Left lung (tissue), 4 donors: ENCODE measurements at regions not wholly inside any gene's neighbourhood (a gene's known extent, or its start where the extent isn't known, plus 50 kb on each side); places are given as distances from the start of the nearest gene placed in this dataset.

Experiments
- ATAC-seq: fragments of 200-7000 bp; cut with Tn5 transposase; one replicate; pipeline ENCODE4 v1.9.1; 2020; ENCODE audit warnings: moderate library complexity
- DNase-seq, 4 donors: peaks; one replicate each; pipeline ENCODE4 v3.0.0-alpha.2; 2013 to 2020
- H3K27ac ChIP-seq, 2 donors: fragments of 200-600 bp; sonication (generic) in 1 of 2; one replicate each; pipeline versions ENCODE4 v1.5.0 to v1.8.0; 2020 to 2021
- H3K27me3 ChIP-seq, 2 donors: fragments of 200-600 bp; sonication (generic) in 1 of 2; one replicate each; pipeline versions ENCODE4 v1.5.0 to v1.8.0; 2020 to 2021
- H3K36me3 ChIP-seq, 2 donors: fragments of 200-600 bp; sonication (generic) in 1 of 2; one replicate each; pipeline versions ENCODE4 v1.5.0 to v1.8.0; 2020 to 2021
- H3K4me1 ChIP-seq, 2 donors: fragments of 200-600 bp; one replicate each; pipeline ENCODE4 v1.8.0; 2021
- H3K4me3 ChIP-seq, 2 donors: fragments of 200-600 bp; sonication (generic) in 1 of 2; one replicate each; pipeline versions ENCODE4 v1.5.0 to v1.8.0; 2020 to 2021; ENCODE audit warnings: mild to moderate bottlenecking in 1 of 2
- H3K9me3 ChIP-seq, 2 donors: fragments of 200-600 bp; sonication (generic) in 1 of 2; one replicate each; pipeline versions ENCODE4 v1.5.0 to v1.8.0; 2020 to 2021
- CTCF ChIP-seq, 2 donors: fragments of 200-600 bp; sonication (generic) in 1 of 2; IDR thresholded peaks; one replicate each; pipeline versions ENCODE4 v1.5.0 to v1.8.0; 2021; ENCODE audit warnings: antibody characterized with exemption in 2 of 2
- intact Hi-C, 2 donors: fragments of 100-400 bp; cut with DNase I; formaldehyde crosslinking; loops; one replicate each; pipeline versions ENCODE4 v1.11.2 to v1.14.2; 2022
- donor health status: DM: no; HTN: yes; CAD: no.
- donor health status: DM: no; HTN: no; CAD: no.

GRCh38 chr7:113440173-113440572 lies 321.8 kb upstream of the SMIM30 start:
- Histone ChIP-seq H3K27ac (no peak overlapping the region), H3K27me3 (no peaks in the 10 kb centered on the region), H3K4me3 (no peak overlapping the region), H3K36me3 (no peaks in the 10 kb centered on the region), H3K9me3 (peaks cover 0 to 7% of the 10 kb centered on the region in 2 donors), H3K4me1 (no peaks in the 10 kb centered on the region)
- intact Hi-C loops = no loop called here
- ATAC-seq (no peak), DNase-seq (no peak)
- TF ChIP-seq CTCF (IDR thresholded peaks at IDR 0.05) = no peak

DNA sequence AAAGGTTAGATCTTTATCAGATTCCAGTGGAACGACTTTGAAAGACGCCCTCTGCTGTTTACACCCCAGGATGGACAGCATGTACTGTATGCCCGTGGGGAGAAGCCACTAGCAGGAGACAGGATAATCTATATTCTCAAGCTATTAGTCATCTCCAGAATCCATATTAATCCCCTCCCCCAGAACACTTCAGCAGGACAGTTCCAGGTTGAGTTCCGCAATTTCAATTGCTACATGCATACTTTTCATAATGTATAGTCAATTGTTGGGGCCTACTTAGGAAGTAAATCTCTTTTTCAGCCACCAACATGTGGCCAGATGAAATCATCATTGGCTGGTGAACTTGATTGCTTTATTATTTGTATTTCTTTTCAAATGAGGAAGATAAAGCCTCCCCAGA lies 313.1 kb upstream of the SMIM30 start:
- H3K4me1 ChIP-seq = no peaks in the 10 kb centered on the region
- DNase-seq (no peak), ATAC-seq (no peak)
- TF ChIP-seq CTCF (IDR thresholded peaks at IDR 0.05) = no peak
- intact Hi-C loops = no loop called here
- no peaks in the 10 kb centered on the region for H3K9me3 ChIP-seq
- H3K36me3 ChIP-seq = no peaks in the 10 kb centered on the region
- no peak overlapping the region for H3K27ac ChIP-seq
- no peaks in the 10 kb centered on the region for H3K27me3 ChIP-seq
- H3K4me3 ChIP-seq = no peak overlapping the region

DNA sequence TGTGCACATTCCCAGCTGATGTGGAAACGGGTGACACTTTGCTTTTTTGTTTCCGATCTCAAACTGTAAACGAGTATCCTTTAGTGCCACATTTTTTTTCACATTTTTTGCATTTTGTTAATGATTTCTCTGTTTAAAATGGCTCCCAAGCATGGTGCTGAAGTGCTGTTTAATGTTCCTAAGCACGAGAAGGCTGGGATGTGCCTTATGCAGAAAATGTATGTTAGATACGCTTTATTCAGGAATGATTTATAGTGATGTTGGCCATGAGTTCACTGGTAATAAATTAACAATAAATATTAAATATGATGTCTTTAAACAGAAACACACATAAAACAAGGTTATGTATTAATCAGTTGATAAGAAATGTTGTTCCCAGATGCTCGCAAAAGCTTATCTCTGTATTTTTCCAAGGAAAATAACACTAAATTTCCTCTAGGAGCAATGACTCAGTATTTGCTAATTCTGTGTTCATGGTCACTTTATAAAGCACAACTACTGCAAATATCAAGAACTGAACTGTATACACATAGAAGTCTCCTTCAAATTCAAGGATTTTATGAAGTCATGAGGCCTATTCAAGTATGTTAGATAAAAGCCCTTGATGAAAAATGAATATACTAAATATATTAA lies 305.9 kb upstream of the SMIM30 start:
- Histone ChIP-seq H3K27me3 (no peaks in the 10 kb centered on the region), H3K4me3 (no peak overlapping the region), H3K36me3 (no peaks in the 10 kb centered on the region), H3K9me3 (no peaks in the 10 kb centered on the region), H3K4me1 (no peaks in the 10 kb centered on the region), H3K27ac (no peak overlapping the region)
- ATAC-seq = no peak
- no peak for TF ChIP-seq CTCF (IDR thresholded peaks at IDR 0.05)
- DNase-seq = no peak
- intact Hi-C loops = no loop called here

GRCh38 chr7:113421696-113422330 lies 303.5 kb upstream of the SMIM30 start:
- ATAC-seq (peak; percentile 98), DNase-seq (peak; percentile 62 to 82 (median 68))
- H3K36me3 ChIP-seq = no peaks in the 10 kb centered on the region
- H3K4me1 ChIP-seq = no peaks in the 10 kb centered on the region
- intact Hi-C loops = no loop called here
- no peaks in the 10 kb centered on the region for H3K27me3 ChIP-seq
- no peak overlapping the region for H3K27ac ChIP-seq
- H3K4me3 ChIP-seq = no peak overlapping the region
- H3K9me3 ChIP-seq = no peaks in the 10 kb centered on the region
- TF ChIP-seq CTCF (IDR thresholded peaks at IDR 0.05) = peak; percentile 61 to 66

DNA sequence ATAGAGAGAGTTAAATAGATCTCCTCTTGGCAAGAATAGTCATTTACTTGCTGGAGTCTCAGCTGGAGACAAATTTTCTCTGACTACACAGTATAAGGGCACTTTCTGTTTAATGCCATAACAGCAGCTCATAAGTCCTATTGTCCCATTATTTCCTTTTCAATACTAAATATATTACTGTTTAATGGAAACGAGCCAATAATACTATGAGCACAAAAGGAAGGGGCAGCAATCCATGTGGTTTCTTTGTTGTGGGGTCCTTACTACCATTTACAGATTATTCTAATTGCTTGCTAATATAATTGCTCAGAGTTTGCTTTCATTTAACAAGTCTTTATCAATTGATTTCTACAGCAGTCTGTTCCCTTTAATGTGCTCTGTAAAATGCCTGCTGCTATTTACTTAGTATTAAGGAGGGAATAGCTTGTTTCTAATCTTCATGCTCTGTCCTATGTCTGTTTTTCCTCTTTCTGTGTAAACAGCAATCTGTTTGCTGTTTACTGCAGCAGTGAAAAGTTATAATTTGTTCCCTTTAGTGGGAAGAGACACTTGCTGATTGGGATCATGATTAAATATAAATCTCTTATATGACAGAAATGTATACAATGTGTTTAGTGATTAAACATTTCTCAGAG lies 296.2 kb upstream of the SMIM30 start:
- Histone ChIP-seq H3K9me3 (no peaks in the 10 kb centered on the region), H3K4me3 (no peak overlapping the region), H3K27me3 (no peaks in the 10 kb centered on the region), H3K4me1 (no peaks in the 10 kb centered on the region), H3K36me3 (no peaks in the 10 kb centered on the region), H3K27ac (no peak overlapping the region)
- intact Hi-C loops = no loop called here
- TF ChIP-seq CTCF (IDR thresholded peaks at IDR 0.05) = no peak
- no peak for ATAC-seq
- DNase-seq = no peak
